ENCODE measurements at regions not wholly inside any gene's neighbourhood (a gene's known extent, or its start where the extent isn't known, plus 50 kb on each side); places are given as distances from the start of the nearest gene placed in this dataset.

DNA sequence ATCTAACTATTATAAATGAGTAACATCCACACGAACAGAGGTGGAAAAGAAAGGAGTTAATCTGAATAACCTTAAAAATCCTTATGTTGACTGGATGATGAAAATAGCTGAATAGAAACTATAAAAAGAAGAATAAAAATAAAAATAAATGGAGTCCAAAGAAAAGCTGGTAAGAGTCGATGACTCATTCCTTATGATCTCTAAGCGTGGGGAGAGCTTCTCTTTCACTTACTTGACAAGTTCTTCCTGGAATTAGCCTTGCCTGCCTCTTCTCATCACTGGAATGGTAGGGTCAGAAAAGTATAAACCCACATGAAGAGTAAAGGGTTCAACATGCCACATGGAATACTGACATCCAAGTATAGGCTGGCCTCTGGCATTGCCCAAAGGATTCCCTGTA is 477.0 kb upstream of the RGMB start:
- FAIRE-seq, result no peak
- no peaks in the 10 kb centered on the region for H3K36me3 Mint-ChIP-seq (ENCODE audit: low read depth, unreplicated experiment)
- H3K27me3 Mint-ChIP-seq (ENCODE audit: low read depth, unreplicated experiment), result no peaks in the 10 kb centered on the region
- H3K79me2 ChIP-seq (ENCODE audit: insufficient read depth, low read length), result no peaks in the 10 kb centered on the region
- peaks cover 42% of the 10 kb centered on the region for H3K4me1 Mint-ChIP-seq (ENCODE audit: low read depth, unreplicated experiment)
- no peaks in the 10 kb centered on the region for H3K9me3 Mint-ChIP-seq (ENCODE audit: unreplicated experiment)
- H3K27ac ChIP-seq (ENCODE audit: low read depth, low read length), result peak overlapping the region; percentile 19
- no peak for TF ChIP-seq EZH2 (IDR thresholded peaks at IDR 0.05; ENCODE audit: insufficient read depth, low read length)
- no peaks in the 10 kb centered on the region for H3K4me1 ChIP-seq (ENCODE audit: insufficient read depth, low read length)
- no peak overlapping the region for H3K4me3 ChIP-seq (ENCODE audit: insufficient read depth, low read depth, low read length)
- H3K4me2 ChIP-seq (ENCODE audit: low read length), result no peak overlapping the region
- no peak overlapping the region for H3K9ac ChIP-seq (ENCODE audit: low read length)
- H3K36me3 ChIP-seq (ENCODE audit: insufficient read depth, low read length), result no peaks in the 10 kb centered on the region
- no peaks in the 10 kb centered on the region for H4K20me1 ChIP-seq (ENCODE audit: insufficient read depth, low read length)
- peak overlapping the region; percentile 18 for H2AFZ ChIP-seq (ENCODE audit: low read depth, low read length)
- DNase-seq (ENCODE audit: low read depth), result peak; percentile 56
- no peaks in the 10 kb centered on the region for H3K27me3 ChIP-seq (ENCODE audit: insufficient read depth, low read length)
- H3K9me3 ChIP-seq (ENCODE audit: insufficient read depth, low read depth, low read length), result no peaks in the 10 kb centered on the region
- peak overlapping the region; percentile 91 for H3K27ac Mint-ChIP-seq (ENCODE audit: unreplicated experiment)
- H3K4me3 Mint-ChIP-seq (ENCODE audit: unreplicated experiment), result no peak overlapping the region

DNA sequence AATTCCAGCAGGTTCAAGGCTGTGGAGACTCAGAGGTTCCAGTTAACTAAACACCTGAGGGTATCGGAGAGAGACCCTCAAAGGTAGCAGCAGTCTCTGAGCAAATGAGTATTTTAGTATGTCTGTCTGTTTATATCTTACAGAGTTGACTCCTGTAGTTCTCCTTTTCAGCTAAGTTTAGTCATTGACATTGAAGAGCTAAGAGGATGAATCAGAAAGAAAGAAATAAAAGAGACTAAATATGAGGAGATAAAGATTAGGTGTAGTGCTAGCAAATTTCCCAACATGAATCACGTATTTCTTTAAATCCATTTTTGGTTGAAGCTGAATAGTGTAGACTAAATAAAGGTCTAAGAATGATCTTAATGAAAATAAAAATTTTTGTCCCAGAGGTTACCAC is 474.0 kb upstream of the RGMB start:
- FAIRE-seq (no peak), DNase-seq (ENCODE audit: low read depth) (peak; percentile 23)
- Mint-ChIP-seq H3K4me3 (ENCODE audit: unreplicated experiment) (no peak overlapping the region), H3K4me1 (ENCODE audit: low read depth, unreplicated experiment) (peaks cover 44% of the 10 kb centered on the region), H3K9me3 (ENCODE audit: unreplicated experiment) (no peaks in the 10 kb centered on the region), H3K27ac (ENCODE audit: unreplicated experiment) (peak overlapping the region; percentile 95), H3K36me3 (ENCODE audit: low read depth, unreplicated experiment) (no peaks in the 10 kb centered on the region), H3K27me3 (ENCODE audit: low read depth, unreplicated experiment) (no peaks in the 10 kb centered on the region)
- Histone ChIP-seq H3K4me1 (ENCODE audit: insufficient read depth, low read length) (peaks cover 4% of the 10 kb centered on the region), H2AFZ (ENCODE audit: low read depth, low read length) (no peak overlapping the region), H3K27ac (ENCODE audit: low read depth, low read length) (no peak overlapping the region), H3K27me3 (ENCODE audit: insufficient read depth, low read length) (no peaks in the 10 kb centered on the region), H3K79me2 (ENCODE audit: insufficient read depth, low read length) (no peaks in the 10 kb centered on the region), H3K36me3 (ENCODE audit: insufficient read depth, low read length) (no peaks in the 10 kb centered on the region), H4K20me1 (ENCODE audit: insufficient read depth, low read length) (no peaks in the 10 kb centered on the region), H3K9ac (ENCODE audit: low read length) (no peak overlapping the region), H3K4me2 (ENCODE audit: low read length) (no peak overlapping the region), H3K9me3 (ENCODE audit: insufficient read depth, low read depth, low read length) (no peaks in the 10 kb centered on the region), H3K4me3 (ENCODE audit: insufficient read depth, low read depth, low read length) (no peak overlapping the region)
- TF ChIP-seq, protein P1, sequence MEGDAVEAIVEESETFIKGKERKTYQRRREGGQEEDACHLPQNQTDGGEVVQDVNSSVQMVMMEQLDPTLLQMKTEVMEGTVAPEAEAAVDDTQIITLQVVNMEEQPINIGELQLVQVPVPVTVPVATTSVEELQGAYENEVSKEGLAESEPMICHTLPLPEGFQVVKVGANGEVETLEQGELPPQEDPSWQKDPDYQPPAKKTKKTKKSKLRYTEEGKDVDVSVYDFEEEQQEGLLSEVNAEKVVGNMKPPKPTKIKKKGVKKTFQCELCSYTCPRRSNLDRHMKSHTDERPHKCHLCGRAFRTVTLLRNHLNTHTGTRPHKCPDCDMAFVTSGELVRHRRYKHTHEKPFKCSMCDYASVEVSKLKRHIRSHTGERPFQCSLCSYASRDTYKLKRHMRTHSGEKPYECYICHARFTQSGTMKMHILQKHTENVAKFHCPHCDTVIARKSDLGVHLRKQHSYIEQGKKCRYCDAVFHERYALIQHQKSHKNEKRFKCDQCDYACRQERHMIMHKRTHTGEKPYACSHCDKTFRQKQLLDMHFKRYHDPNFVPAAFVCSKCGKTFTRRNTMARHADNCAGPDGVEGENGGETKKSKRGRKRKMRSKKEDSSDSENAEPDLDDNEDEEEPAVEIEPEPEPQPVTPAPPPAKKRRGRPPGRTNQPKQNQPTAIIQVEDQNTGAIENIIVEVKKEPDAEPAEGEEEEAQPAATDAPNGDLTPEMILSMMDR (IDR thresholded peaks at IDR 0.05; ENCODE audit: insufficient read depth, low read depth, low read length), result no peak
- no peak for TF ChIP-seq EZH2 (IDR thresholded peaks at IDR 0.05; ENCODE audit: insufficient read depth, low read length)

DNA sequence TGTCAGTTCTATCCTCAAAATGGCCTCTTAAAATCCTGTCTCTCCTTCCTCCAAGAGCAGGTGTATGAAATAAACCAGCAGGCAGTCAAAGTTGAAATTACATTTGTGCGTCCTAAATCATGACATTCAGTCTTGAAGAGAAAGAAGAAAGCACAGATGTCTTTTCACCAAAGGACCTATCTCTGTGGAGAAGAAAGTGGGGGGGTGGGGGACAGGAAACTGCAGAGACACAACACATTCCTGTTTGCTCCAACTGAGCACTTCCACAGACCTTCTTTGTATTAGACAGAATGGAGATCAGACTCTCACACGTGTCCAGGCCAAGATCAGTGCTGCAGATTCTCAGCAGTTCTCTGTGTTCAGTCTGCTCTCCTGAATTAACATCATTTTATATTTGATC is 471.9 kb upstream of the RGMB start:
- Histone ChIP-seq H3K4me2 (ENCODE audit: low read length) (no peak overlapping the region), H3K4me1 (ENCODE audit: insufficient read depth, low read length) (peaks cover 4% of the 10 kb centered on the region), H3K9ac (ENCODE audit: low read length) (no peak overlapping the region), H3K9me3 (ENCODE audit: insufficient read depth, low read depth, low read length) (no peaks in the 10 kb centered on the region), H3K4me3 (ENCODE audit: insufficient read depth, low read depth, low read length) (no peak overlapping the region), H4K20me1 (ENCODE audit: insufficient read depth, low read length) (no peaks in the 10 kb centered on the region), H3K79me2 (ENCODE audit: insufficient read depth, low read length) (no peaks in the 10 kb centered on the region), H3K27ac (ENCODE audit: low read depth, low read length) (no peak overlapping the region), H3K36me3 (ENCODE audit: insufficient read depth, low read length) (no peaks in the 10 kb centered on the region), H3K27me3 (ENCODE audit: insufficient read depth, low read length) (no peaks in the 10 kb centered on the region), H2AFZ (ENCODE audit: low read depth, low read length) (peak overlapping the region; percentile 51)
- H3K4me1 Mint-ChIP-seq (ENCODE audit: low read depth, unreplicated experiment), result peaks cover 35% of the 10 kb centered on the region
- H3K9me3 Mint-ChIP-seq (ENCODE audit: unreplicated experiment), result no peaks in the 10 kb centered on the region
- peak overlapping the region; percentile 95 for H3K27ac Mint-ChIP-seq (ENCODE audit: unreplicated experiment)
- FAIRE-seq (no peak), DNase-seq (ENCODE audit: low read depth) (peak; percentile 13)
- no peak for TF ChIP-seq EZH2 (IDR thresholded peaks at IDR 0.05; ENCODE audit: insufficient read depth, low read length)
- TF ChIP-seq, protein P1 (IDR thresholded peaks at IDR 0.05; ENCODE audit: insufficient read depth, low read depth, low read length), result no peak
- H3K27me3 Mint-ChIP-seq (ENCODE audit: low read depth, unreplicated experiment), result no peaks in the 10 kb centered on the region
- no peaks in the 10 kb centered on the region for H3K36me3 Mint-ChIP-seq (ENCODE audit: low read depth, unreplicated experiment)
- H3K4me3 Mint-ChIP-seq (ENCODE audit: unreplicated experiment), result no peak overlapping the region
